ENCODE measurements at regions not wholly inside any gene's neighbourhood (a gene's known extent, or its start where the extent isn't known, plus 50 kb on each side); places are given as distances from the start of the nearest gene placed in this dataset.
"Not testable (repeated sequence)": the region's sequence is repeated elsewhere in the genome, so short reads cannot be mapped to it uniquely, and the experiment has no call there.

GRCh38 chr3:110343945-110344344 lies 727.7 kb upstream of the NECTIN3 start:
- DNase-seq (ENCODE audit: low read depth) = peak; percentile 63
- TF ChIP-seq CTCF (conservative IDR thresholded peaks at IDR 0.05; ENCODE audit: low read depth, low read length) = no peak
- H3K4me3 ChIP-seq (ENCODE audit: low read depth, low read length) = no peak overlapping the region

GRCh38 chr3:110344487-110344886 lies 727.1 kb upstream of the NECTIN3 start:
- DNase-seq (ENCODE audit: low read depth) = no peak
- TF ChIP-seq CTCF (conservative IDR thresholded peaks at IDR 0.05; ENCODE audit: low read depth, low read length) = no peak
- no peak overlapping the region for H3K4me3 ChIP-seq (ENCODE audit: low read depth, low read length)

- peak; percentile 99 for DNase-seq (ENCODE audit: low read depth)
- H3K4me3 ChIP-seq (ENCODE audit: low read depth, low read length) = no peak overlapping the region
- no peak for TF ChIP-seq CTCF (conservative IDR thresholded peaks at IDR 0.05; ENCODE audit: low read depth, low read length)
Observed at GRCh38 chr3:110344897-110345767, 726.5 kb upstream of the NECTIN3 start.

GRCh38 chr3:110349295-110349694 lies 722.3 kb upstream of the NECTIN3 start:
- no peak overlapping the region for H3K4me3 ChIP-seq (ENCODE audit: low read depth, low read length)

GRCh38 chr3:110352841-110353604 lies 718.6 kb upstream of the NECTIN3 start:
- TF ChIP-seq CTCF (conservative IDR thresholded peaks at IDR 0.05; ENCODE audit: low read depth, low read length) = no peak
- H3K4me3 ChIP-seq (ENCODE audit: low read depth, low read length) = no peak overlapping the region
- DNase-seq (ENCODE audit: low read depth) = no peak

More at GRCh38 chr3:110349295-110349694, 722.3 kb upstream of the NECTIN3 start:
- TF ChIP-seq CTCF (conservative IDR thresholded peaks at IDR 0.05; ENCODE audit: low read depth, low read length) = no peak
- DNase-seq (ENCODE audit: low read depth) = no peak

GRCh38 chr3:110362751-110363150 lies 708.9 kb upstream of the NECTIN3 start:
- no peak overlapping the region for H3K4me3 ChIP-seq (ENCODE audit: low read depth, low read length)
- DNase-seq (ENCODE audit: low read depth) = no peak
- no peak for TF ChIP-seq CTCF (conservative IDR thresholded peaks at IDR 0.05; ENCODE audit: low read depth, low read length)

- not testable (repeated sequence) for H3K4me3 ChIP-seq (ENCODE audit: low read depth, low read length); DNase-seq (ENCODE audit: low read depth)
Observed at GRCh38 chr3:110367289-110367688, 704.3 kb upstream of the NECTIN3 start.

Data from epithelial cell of proximal tubule (primary cell).